B cell (primary cell): ENCODE measurements at regions not wholly inside any gene's neighbourhood (a gene's known extent, or its start where the extent isn't known, plus 50 kb on each side); places are given as distances from the start of the nearest gene placed in this dataset.

Experiments
- CTCF ChIP-seq: fragments of 200-600 bp; IDR thresholded peaks from one replicate; pipeline ENCODE4 v1.8.0; 2022; ENCODE audit warnings: antibody characterized with exemption, mild to moderate bottlenecking
- EZH2 ChIP-seq: IDR thresholded peaks from 2 replicates; pipeline ENCODE4 v1.6.1; 2012; ENCODE audit warnings: borderline replicate concordance, low read depth, mild to moderate bottlenecking, moderate library complexity, low read length; ENCODE audit not compliant: insufficient read depth, poor library complexity, severe bottlenecking

GRCh38 chr15:21260966-21261395 lies 179.3 kb downstream of the POTEB3 start:
- no peak for TF ChIP-seq EZH2
- TF ChIP-seq CTCF, result no peak
